Aorta (tissue), 5 donors: ENCODE measurements at regions not wholly inside any gene's neighbourhood (a gene's known extent, or its start where the extent isn't known, plus 50 kb on each side); places are given as distances from the start of the nearest gene placed in this dataset.

Experiments used
- ATAC-seq: fragments of 200-7000 bp; cut with Tn5 transposase; one replicate; pipeline ENCODE4 v1.9.1; 2022; ENCODE audit warnings: moderate library complexity; ENCODE audit not compliant: low FRiP score
- DNase-seq, 2 donors: peaks; one replicate each; pipeline ENCODE4 v3.0.0-alpha.2; 2020
- H3K27ac ChIP-seq, 2 donors: one replicate each; pipeline ENCODE4 v1.5.1; 2013; ENCODE audit warnings: low read length in 2 of 2, mild to moderate bottlenecking in 2 of 2, moderate library complexity in 2 of 2, control low read depth in 1 of 2, inconsistent platforms in 1 of 2, low read depth in 1 of 2
- H3K27me3 ChIP-seq, 2 donors: one replicate each; pipeline ENCODE4 v1.6.1; 2013; ENCODE audit warnings: control low read depth in 1 of 2, low read length in 1 of 2, mild to moderate bottlenecking in 1 of 2, moderate library complexity in 1 of 2; ENCODE audit not compliant: insufficient read depth in 2 of 2, control insufficient read depth in 1 of 2
- H3K36me3 ChIP-seq, 2 donors: one replicate each; pipeline ENCODE4 v1.6.1; 2013; ENCODE audit warnings: control low read depth in 1 of 2, low read length in 1 of 2, mild to moderate bottlenecking in 1 of 2; ENCODE audit not compliant: insufficient read depth in 2 of 2, control insufficient read depth in 1 of 2
- H3K4me1 ChIP-seq, 2 donors: one replicate each; pipeline ENCODE4 v1.6.1; 2013; ENCODE audit warnings: low read length in 2 of 2, control low read depth in 1 of 2, mild to moderate bottlenecking in 1 of 2, moderate library complexity in 1 of 2; ENCODE audit not compliant: insufficient read depth in 2 of 2, control insufficient read depth in 1 of 2
- H3K4me3 ChIP-seq, 2 donors: one replicate each; pipeline ENCODE4 v1.5.1; 2013; ENCODE audit warnings: low read length in 2 of 2, control low read depth in 1 of 2, mild to moderate bottlenecking in 1 of 2
- H3K9me3 ChIP-seq: one replicate; pipeline ENCODE4 v1.6.1; 2013; ENCODE audit warnings: mild to moderate bottlenecking, low read length; ENCODE audit not compliant: control insufficient read depth
- WGBS, 2 donors: extraction: QIAGEN DNeasy Blood & Tissue Kit; methylation state at CpG; one replicate each; pipeline ENCODE4 v1.1.7; 2013; 5-methylcytosine and 5-hydroxymethylcytosine counted together
- intact Hi-C, 2 donors: fragments of 100-400 bp; cut with DNase I; formaldehyde crosslinking; loops; one replicate each; pipeline versions ENCODE4 v1.14.2 to v1.15.0; 2022
- donor health status: healthy with polysubstance abuse.
- donor health status: Bipolar disorder and iron deficiency.
- donor health status: DM: no; HTN: no; CAD: no.
- donor health status: DM: no; HTN: no; CAD: no.
- donor health status: DM: yes; HTN: yes; CAD: no.

DNA sequence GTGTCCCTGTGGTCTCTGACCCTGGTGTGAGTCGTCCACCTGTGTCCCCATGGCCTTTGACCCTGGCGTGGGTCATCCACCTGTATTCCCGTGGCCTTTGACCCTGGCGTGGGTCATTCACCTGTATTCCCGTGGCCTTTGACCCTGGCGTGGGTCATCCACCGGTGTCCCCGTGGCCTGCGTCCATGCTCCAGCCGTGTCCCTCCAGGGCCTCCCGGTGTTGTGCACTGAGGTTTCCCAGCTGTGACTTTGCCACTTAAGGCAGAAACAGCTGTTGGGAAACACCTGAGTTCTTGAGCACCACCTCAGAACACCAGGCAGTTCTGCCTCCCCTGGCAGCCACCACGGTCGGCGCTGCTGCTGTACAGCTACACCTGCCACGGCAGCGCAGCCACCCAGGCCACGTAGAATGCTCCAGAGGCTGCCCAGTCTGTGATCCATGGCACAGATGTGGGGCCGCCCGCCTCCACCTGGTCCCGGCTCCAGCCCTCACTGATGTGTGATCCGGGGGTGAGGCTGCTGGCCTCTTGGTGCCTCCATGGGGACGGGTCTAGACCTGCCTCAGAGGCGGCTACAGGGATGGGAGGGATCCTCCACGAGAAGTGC, 69.1 kb upstream of the GALNT9 start:
- Histone ChIP-seq H3K4me1 (no peaks in the 10 kb centered on the region), H3K9me3 (no peaks in the 10 kb centered on the region), H3K27me3 (no peaks in the 10 kb centered on the region), H3K4me3 (no peak overlapping the region), H3K27ac (no peak overlapping the region), H3K36me3 (no peaks in the 10 kb centered on the region)
- intact Hi-C loops: no loop called here
- ATAC-seq (no peak), DNase-seq (peak in 1 of 2 donors; percentile 40)
- WGBS, 2 donors: 77 to 79% methylated on average over 24 of the region's 24 CpGs

DNA sequence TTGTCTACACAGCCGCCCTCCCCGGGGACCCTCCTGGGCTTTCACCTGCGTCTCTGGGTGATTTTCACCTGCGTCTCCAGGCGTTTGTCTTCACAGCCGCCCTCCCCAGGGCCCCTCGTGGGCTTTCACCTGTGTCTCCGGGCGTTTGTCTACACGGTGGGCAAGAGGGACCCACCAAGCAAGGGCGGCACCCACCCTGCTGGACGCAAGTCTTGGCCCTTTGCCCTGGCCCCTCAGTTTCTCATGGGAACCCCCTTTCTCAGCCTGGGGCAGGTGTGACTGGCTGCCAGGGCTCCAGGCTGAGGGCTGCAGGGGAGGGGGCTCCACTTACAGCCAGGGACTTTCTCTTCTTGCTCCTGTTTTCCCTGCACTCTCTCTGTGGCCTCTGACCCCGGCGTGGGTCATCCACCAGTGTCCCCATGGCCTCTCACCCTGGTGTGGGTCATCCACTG, 68.6 kb upstream of the GALNT9 start:
- Histone ChIP-seq H3K4me3 (no peak overlapping the region), H3K9me3 (no peaks in the 10 kb centered on the region), H3K4me1 (no peaks in the 10 kb centered on the region), H3K27me3 (no peaks in the 10 kb centered on the region), H3K36me3 (no peaks in the 10 kb centered on the region), H3K27ac (no peak overlapping the region)
- DNase-seq (peak in 1 of 2 donors; percentile 39), ATAC-seq (no peak)
- intact Hi-C loops: no loop called here
- WGBS, 2 donors: 69% methylated on average over 14 of the region's 14 CpGs

DNA sequence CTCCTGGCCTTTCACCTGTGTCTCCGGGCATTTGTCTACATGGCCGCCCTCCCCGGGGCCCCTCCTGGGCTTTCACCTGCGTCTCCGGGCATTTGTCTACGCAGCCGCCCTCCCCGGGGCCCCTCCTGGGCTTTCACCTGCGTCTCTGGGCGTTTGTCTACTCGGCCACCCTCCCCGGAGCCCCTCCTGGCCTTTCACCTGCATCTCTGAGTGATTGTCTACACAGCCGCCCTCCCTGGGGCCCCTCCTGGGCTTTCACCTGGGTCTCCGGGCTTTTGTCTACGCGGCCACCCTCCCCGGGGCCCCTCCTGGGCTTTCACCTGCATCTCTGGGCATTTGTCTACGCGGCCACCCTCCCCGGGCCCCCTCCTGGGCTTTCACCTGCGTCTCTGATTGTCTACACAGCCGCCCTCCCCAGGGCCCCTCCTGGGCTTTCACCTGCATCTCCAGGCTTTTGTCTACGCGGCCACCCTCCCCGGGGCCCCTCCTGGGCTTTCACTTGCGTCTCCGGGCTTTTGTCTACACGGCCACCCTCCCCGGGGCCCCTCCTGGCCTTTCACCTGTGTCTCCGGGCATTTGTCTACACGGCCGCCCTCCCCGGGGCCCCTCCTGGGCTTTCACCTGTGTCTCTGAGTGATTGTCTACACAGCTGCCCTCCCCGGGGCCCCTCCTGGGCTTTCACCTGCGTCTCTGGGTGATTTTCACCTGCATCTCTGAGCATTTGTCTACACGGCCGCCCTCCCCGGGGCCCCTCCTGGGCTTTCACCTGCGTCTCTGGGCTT, 68.0 kb upstream of the GALNT9 start:
- H3K4me3 ChIP-seq: no peak overlapping the region
- no peaks in the 10 kb centered on the region for H3K27me3 ChIP-seq
- no peak for DNase-seq
- no peak for ATAC-seq
- WGBS, 2 donors: 26 to 44% methylated on average over 37 to 39 of the region's 39 CpGs
- no peaks in the 10 kb centered on the region for H3K4me1 ChIP-seq
- no peaks in the 10 kb centered on the region for H3K36me3 ChIP-seq
- no peaks in the 10 kb centered on the region for H3K9me3 ChIP-seq
- intact Hi-C loops: no loop called here
- no peak overlapping the region for H3K27ac ChIP-seq

DNA sequence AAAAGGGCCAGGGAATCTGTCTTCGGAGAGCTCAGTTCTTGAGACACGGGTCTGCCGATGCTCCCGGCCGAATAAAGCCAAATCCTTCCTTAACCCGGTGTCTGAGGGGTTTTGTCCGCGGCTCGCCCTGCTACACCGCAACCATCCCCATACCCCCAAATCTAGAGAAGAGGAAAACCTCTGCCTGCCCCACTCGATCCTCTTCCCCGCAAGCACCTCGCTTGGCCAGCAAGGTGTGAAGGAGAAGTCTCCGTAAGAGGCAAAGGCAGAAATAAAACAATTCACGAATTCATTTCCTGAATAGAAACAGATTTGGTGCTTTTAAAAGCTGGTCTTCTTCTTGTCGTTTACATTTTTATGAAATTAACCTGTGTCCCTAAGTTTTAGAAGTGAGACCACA, 67.3 kb upstream of the GALNT9 start:
- H3K9me3 ChIP-seq: no peaks in the 10 kb centered on the region
- H3K4me3 ChIP-seq: no peak overlapping the region
- no peaks in the 10 kb centered on the region for H3K36me3 ChIP-seq
- ATAC-seq: no peak
- DNase-seq: no peak
- H3K27me3 ChIP-seq: no peaks in the 10 kb centered on the region
- H3K4me1 ChIP-seq: no peaks in the 10 kb centered on the region
- WGBS, 2 donors: 66 to 76% methylated on average over 16 of the region's 16 CpGs
- intact Hi-C loops: no loop called here
- no peak overlapping the region for H3K27ac ChIP-seq

DNA sequence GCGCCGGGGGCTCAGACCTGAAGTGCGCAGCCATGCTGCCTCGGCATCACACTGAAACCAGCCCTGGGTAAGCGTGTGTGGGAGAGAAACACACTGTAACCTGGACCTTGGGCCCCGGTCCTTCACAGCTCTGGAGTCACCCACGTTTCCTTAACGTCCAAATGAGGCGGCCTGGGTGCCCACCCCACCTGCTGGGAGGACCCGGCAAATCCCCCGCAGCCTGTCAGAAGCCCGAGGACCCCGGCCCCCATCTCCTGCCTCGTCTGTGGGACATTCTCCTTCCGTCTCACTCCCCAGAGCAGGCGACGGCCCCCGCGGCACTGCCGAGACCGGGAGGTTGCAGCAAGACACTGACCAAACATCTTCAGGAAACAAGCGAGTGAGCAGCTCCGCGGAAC, 66.5 kb upstream of the GALNT9 start:
- no peak for ATAC-seq
- no peaks in the 10 kb centered on the region for H3K36me3 ChIP-seq
- intact Hi-C loops: no loop called here
- WGBS, 2 donors: 59 to 66% methylated on average over 24 of the region's 24 CpGs
- no peaks in the 10 kb centered on the region for H3K9me3 ChIP-seq
- no peak overlapping the region for H3K27ac ChIP-seq
- H3K27me3 ChIP-seq: no peaks in the 10 kb centered on the region
- DNase-seq: no peak
- H3K4me3 ChIP-seq: no peak overlapping the region
- no peaks in the 10 kb centered on the region for H3K4me1 ChIP-seq

DNA sequence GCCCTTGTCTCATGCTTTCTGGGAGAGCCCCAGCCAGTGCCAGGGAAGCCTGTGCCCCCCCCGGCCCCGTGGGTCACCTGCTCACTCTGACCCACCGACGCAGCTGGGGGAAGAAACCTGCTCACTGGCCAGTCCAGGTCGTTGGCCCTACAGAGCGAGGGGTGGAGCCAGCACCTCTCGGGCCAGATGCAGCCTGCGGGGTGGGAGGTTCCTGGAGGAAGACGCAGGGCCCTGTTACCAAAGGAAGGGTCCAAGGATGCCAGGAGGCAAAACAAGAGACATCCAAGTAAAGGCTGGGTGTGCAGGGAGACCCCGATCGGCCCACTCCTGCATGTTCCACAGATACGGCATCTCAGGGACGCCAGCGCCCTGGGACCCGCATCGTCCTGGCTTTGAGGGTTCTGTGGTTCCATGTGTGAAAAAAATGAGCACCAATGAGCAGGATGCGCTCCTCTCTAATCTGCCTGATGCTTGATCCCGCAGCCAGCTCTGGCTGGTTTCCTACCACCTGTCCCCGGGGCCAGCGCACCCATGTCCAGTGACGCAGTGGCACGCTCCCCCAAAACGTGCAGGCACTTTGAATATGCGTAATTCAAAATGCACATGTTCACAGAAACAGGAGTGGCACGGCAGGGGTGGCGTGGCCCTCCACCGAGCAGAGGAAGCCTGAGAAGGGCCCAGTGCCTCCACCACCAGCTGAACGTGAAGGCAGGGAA, 66.0 kb upstream of the GALNT9 start:
- intact Hi-C loops: no loop called here
- no peaks in the 10 kb centered on the region for H3K9me3 ChIP-seq
- DNase-seq: no peak
- H3K4me3 ChIP-seq: no peak overlapping the region
- H3K27me3 ChIP-seq: no peaks in the 10 kb centered on the region
- no peaks in the 10 kb centered on the region for H3K36me3 ChIP-seq
- no peak for ATAC-seq
- no peak overlapping the region for H3K27ac ChIP-seq
- no peaks in the 10 kb centered on the region for H3K4me1 ChIP-seq
- 70 to 74% methylated on average over 28 of the region's 28 CpGs for WGBS, 2 donors

DNA sequence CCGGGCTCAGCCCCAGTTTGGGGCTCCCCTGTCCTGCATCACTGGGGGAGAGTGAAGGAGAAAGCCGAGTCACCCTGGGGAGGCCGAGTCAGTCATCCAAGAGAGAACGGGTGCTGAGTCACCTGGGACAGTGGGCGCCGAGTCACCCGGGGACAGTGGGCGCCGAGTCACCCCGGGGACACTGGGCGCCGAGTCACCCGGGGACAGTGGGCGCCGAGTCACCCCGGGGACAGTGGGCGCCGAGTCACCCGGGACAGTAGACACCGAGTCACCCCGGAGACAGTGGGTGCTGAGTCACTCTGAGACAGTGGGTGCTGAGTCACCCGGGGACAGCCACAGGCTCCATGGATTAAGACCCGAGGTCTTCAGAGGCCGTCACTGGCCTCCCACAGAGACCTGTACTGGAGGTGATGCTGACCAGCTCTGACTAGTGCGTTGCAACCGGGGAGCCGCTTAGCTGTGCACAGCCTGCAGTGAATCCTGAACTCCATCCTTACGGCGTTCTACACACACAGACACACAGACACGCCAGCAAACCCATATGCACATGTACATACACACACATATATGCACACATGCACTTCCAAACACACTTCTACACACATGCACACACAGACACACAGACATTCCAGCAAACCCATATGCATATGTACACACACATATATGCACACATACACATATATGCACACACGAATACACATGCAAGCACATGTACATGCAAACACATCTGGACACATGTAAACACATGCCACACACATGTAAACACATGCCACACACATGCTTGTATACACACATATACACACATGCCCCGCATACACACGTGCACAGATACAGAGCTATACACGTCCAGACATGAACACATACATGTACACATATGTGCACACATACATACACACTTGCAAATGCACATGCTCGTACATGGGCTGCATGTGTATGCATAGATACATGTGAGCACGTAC, 64.9 kb upstream of the GALNT9 start:
- Histone ChIP-seq H3K4me1 (no peaks in the 10 kb centered on the region), H3K9me3 (no peaks in the 10 kb centered on the region), H3K27me3 (no peaks in the 10 kb centered on the region), H3K27ac (no peak overlapping the region), H3K4me3 (no peak overlapping the region), H3K36me3 (no peaks in the 10 kb centered on the region)
- intact Hi-C loops: no loop called here
- DNase-seq (no peak), ATAC-seq (no peak)
- WGBS, 2 donors: 80 to 85% methylated on average over 36 of the region's 36 CpGs

DNA sequence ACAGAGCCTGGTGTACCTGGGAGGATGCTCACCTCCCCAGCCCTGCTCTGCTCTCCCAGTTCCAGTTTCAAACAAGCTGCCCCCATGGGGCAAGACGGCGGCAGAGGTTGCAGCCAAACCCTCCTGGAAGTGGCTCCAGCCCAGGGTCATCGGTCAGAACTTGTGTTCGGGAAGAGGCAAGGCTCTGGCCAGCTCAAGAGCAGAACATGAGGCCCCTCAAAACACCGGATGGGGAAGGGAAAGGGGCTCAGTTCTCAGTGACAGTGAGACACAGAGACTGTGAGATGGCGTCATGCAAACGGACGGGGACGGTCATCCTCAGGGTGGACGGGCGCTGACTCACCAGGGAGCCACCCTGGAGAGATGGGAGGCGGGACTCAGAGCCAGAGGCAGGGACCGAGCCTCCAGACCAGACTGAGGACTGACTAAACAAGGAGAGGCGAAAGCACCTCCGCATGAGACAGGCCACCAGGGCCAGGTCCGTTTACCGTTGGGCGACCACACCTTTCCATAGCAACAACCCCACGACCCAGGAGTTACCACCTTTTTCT, 63.9 kb upstream of the GALNT9 start:
- intact Hi-C loops: no loop called here
- no peaks in the 10 kb centered on the region for H3K9me3 ChIP-seq
- H3K4me1 ChIP-seq: no peaks in the 10 kb centered on the region
- no peak overlapping the region for H3K4me3 ChIP-seq
- 62 to 65% methylated on average over 19 of the region's 19 CpGs for WGBS, 2 donors
- peak in 1 of 2 donors; percentile 38 for DNase-seq
- H3K27ac ChIP-seq: no peak overlapping the region
- H3K36me3 ChIP-seq: no peaks in the 10 kb centered on the region
- no peaks in the 10 kb centered on the region for H3K27me3 ChIP-seq
- ATAC-seq: no peak
